MCF 10A (cell line): ENCODE measurements at regions not wholly inside any gene's neighbourhood (a gene's known extent, or its start where the extent isn't known, plus 50 kb on each side); places are given as distances from the start of the nearest gene placed in this dataset.

ENCODE experiments used
- BruUV-seq: library from RNA; stranded (reverse); fragments of 400-500 nt; replicated peaks from 2 replicates; lab custom pipeline; 2021; lab: Mats Ljungman, UMichigan
- CTCF ChIA-PET: fragments of 300-600 bp; sonication (Branson Sonifier 250); formaldehyde crosslinking; extraction: SDS; loops from one replicate; lab custom pipeline; 2021; ENCODE audit warnings: antibody characterized with exemption, inconsistent platforms; lab: Yijun Ruan, JAX
- POLR2A ChIA-PET: fragments of 300-600, 350-650 bp; sonication (Branson Sonifier 250); formaldehyde crosslinking; extraction: SDS; loops from one replicate; lab custom pipeline; 2020; ENCODE audit warnings: antibody characterized with exemption, inconsistent platforms; lab: Yijun Ruan, JAX
- DNase-seq: peaks from one replicate; pipeline ENCODE4 v3.0.0-alpha.2; 2018; ENCODE audit not compliant: unreplicated experiment
- H3K27ac Mint-ChIP-seq: one replicate; pipeline ENCODE4 v1.8.0; 2022; ENCODE audit warnings: mild to moderate bottlenecking, low read depth, mixed read lengths; ENCODE audit not compliant: unreplicated experiment
- H3K27me3 Mint-ChIP-seq: one replicate; pipeline ENCODE4 v1.8.0; 2022; ENCODE audit warnings: mixed read lengths; ENCODE audit not compliant: insufficient read depth, unreplicated experiment
- H3K36me3 Mint-ChIP-seq: one replicate; pipeline ENCODE4 v1.8.0; 2022; ENCODE audit warnings: mild to moderate bottlenecking, moderate library complexity, mixed read lengths; ENCODE audit not compliant: insufficient read depth, unreplicated experiment
- H3K4me1 Mint-ChIP-seq: one replicate; pipeline ENCODE4 v1.8.0; 2022; ENCODE audit warnings: mixed read lengths; ENCODE audit not compliant: insufficient read depth, unreplicated experiment
- H3K4me3 Mint-ChIP-seq: one replicate; pipeline ENCODE4 v1.8.0; 2022; ENCODE audit warnings: mild to moderate bottlenecking, moderate library complexity, mixed read lengths; ENCODE audit not compliant: unreplicated experiment
- H3K9me3 Mint-ChIP-seq: one replicate; pipeline ENCODE4 v1.8.0; 2022; ENCODE audit warnings: mixed read lengths; ENCODE audit not compliant: unreplicated experiment
- intact Hi-C: fragments of 100-400 bp; cut with micrococcal nuclease; formaldehyde crosslinking; loops from 2 replicates; pipeline ENCODE4 v1.14.1; 2022
- TF ChIP-seq, protein P1 (sequence below): fragments of 200-600 bp; IDR thresholded peaks from one replicate; pipeline ENCODE4 v1.8.0; 2022; ENCODE audit warnings: antibody characterized with exemption, mild to moderate bottlenecking; ENCODE audit not compliant: unreplicated experiment

DNA sequence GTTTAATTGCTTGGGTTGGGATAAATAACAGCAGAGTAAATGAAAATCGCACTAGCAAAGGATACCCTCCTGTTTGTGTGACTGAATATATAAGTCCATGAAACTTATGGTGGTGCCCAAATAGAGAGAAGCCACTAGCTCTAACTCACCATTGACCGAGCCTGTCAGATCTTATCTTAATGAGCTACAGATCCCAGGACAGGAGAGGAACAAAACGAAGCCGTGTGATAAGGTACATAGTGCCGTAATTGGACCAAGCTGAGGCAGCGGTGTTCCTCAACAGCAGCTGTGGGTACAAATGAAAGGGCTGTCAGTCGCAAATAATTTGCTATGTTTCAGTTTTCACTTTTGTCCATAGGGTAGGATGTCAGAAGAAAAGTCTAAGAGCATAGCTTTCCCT lies 276.1 kb downstream of the PTBP2 start:
- DNase-seq: no peak
- no TSS peak for BruUV-seq
- H3K27me3 Mint-ChIP-seq: no peaks in the 10 kb centered on the region
- H3K9me3 Mint-ChIP-seq: no peaks in the 10 kb centered on the region
- no peaks in the 10 kb centered on the region for H3K36me3 Mint-ChIP-seq
- ChIA-PET CTCF (no interaction called here), POLR2A (interaction anchor here (0.6 kb wide), 1 partner anchor 255 kb away, joined by 3 read pairs; no protein-coding TSS in a partner anchor)
- no peak overlapping the region for H3K4me3 Mint-ChIP-seq
- intact Hi-C loops: no loop called here
- H3K4me1 Mint-ChIP-seq: no peaks in the 10 kb centered on the region
- TF ChIP-seq, protein P1, sequence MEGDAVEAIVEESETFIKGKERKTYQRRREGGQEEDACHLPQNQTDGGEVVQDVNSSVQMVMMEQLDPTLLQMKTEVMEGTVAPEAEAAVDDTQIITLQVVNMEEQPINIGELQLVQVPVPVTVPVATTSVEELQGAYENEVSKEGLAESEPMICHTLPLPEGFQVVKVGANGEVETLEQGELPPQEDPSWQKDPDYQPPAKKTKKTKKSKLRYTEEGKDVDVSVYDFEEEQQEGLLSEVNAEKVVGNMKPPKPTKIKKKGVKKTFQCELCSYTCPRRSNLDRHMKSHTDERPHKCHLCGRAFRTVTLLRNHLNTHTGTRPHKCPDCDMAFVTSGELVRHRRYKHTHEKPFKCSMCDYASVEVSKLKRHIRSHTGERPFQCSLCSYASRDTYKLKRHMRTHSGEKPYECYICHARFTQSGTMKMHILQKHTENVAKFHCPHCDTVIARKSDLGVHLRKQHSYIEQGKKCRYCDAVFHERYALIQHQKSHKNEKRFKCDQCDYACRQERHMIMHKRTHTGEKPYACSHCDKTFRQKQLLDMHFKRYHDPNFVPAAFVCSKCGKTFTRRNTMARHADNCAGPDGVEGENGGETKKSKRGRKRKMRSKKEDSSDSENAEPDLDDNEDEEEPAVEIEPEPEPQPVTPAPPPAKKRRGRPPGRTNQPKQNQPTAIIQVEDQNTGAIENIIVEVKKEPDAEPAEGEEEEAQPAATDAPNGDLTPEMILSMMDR: no peak
- no peak overlapping the region for H3K27ac Mint-ChIP-seq

DNA sequence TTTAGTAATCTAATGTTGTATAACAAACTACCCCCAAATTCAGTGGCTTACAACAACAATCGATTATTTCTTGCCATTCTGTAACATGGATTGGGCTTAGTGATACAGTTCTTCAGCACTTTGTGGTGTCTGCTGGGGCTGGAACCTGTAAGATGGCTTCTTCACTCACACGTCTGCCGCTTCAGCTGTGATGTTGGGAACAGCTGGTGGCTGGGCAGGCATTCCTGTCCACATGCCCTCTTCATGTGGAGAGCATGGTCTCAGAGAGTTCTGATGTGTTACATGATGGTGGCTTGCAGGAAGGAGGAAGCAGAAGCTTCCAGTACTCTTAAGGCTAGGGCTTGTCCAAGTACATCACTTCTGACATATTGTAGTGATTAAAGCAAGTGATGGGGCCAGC lies 276.9 kb downstream of the PTBP2 start:
- Mint-ChIP-seq H3K9me3 (no peaks in the 10 kb centered on the region), H3K36me3 (no peaks in the 10 kb centered on the region), H3K27me3 (no peaks in the 10 kb centered on the region), H3K4me3 (no peak overlapping the region), H3K4me1 (no peaks in the 10 kb centered on the region), H3K27ac (no peak overlapping the region)
- TF ChIP-seq, protein P1: no peak
- intact Hi-C loops: no loop called here
- no TSS peak for BruUV-seq
- CTCF ChIA-PET: no interaction called here
- POLR2A ChIA-PET: interaction anchor here (0.6 kb wide), 1 partner anchor 254 kb away, joined by 3 read pairs; no protein-coding TSS in a partner anchor
- no peak for DNase-seq

DNA sequence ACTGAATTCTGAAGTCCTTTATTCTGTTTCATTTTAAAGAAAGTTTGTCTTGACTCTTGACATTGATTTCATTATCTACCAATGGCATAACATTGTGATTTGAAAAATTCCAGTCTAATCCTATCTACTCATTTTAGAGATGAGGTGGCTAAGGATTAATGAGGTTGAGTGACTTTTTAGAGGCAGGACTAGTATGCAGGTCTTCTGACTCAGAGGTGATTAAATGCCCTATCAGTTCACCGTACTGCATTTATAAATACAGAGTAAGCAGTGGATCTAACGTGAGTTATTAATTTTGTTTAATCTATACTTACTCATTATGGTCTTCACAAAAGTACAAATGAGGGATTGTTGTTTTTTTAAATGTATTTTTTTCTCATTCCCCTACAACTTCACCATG lies 277.6 kb downstream of the PTBP2 start:
- H3K27me3 Mint-ChIP-seq: no peaks in the 10 kb centered on the region
- H3K9me3 Mint-ChIP-seq: no peaks in the 10 kb centered on the region
- no peak for DNase-seq
- TF ChIP-seq, protein P1: no peak
- POLR2A ChIA-PET: no interaction called here
- intact Hi-C loops: no loop called here
- CTCF ChIA-PET: no interaction called here
- no peak overlapping the region for H3K4me3 Mint-ChIP-seq
- no TSS peak for BruUV-seq
- H3K36me3 Mint-ChIP-seq: no peaks in the 10 kb centered on the region
- H3K4me1 Mint-ChIP-seq: no peaks in the 10 kb centered on the region
- no peak overlapping the region for H3K27ac Mint-ChIP-seq

DNA sequence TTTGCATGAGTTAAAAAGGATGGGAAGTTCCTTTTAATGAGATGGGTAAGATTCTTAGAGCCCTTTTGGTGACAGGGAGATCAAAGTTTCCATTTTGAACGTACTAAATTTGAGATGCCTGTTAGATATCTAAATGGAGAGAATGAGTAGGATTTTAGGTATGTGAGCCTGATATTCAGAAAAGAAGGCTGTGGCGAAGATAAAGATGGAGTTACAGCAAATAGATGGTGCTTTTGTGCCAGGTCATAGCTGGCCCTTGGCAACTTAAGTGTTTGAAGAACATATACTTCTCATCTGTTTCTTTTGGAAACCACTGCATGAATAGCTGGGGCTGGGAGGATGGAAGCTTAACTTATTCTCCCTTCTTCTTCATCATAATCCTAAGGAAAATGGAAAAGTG lies 282.5 kb downstream of the PTBP2 start:
- BruUV-seq: no TSS peak
- H3K27ac Mint-ChIP-seq: no peak overlapping the region
- H3K27me3 Mint-ChIP-seq: no peaks in the 10 kb centered on the region
- H3K4me1 Mint-ChIP-seq: no peaks in the 10 kb centered on the region
- CTCF ChIA-PET: interaction anchor here (0.5 to 0.6 kb wide), 2 partner anchors 896 to 1050 kb away, joined by 3 read pairs; no protein-coding TSS in a partner anchor
- no peak for DNase-seq
- intact Hi-C loops: no loop called here
- POLR2A ChIA-PET: interaction anchor here (0.9 kb wide), 1 partner anchor 12 kb away, joined by 3 read pairs; no protein-coding TSS in a partner anchor
- TF ChIP-seq, protein P1: no peak
- H3K4me3 Mint-ChIP-seq: no peak overlapping the region
- H3K9me3 Mint-ChIP-seq: no peaks in the 10 kb centered on the region
- no peaks in the 10 kb centered on the region for H3K36me3 Mint-ChIP-seq
